EL (cell line): ENCODE measurements at regions not wholly inside any gene's neighbourhood (a gene's known extent, or its start where the extent isn't known, plus 50 kb on each side); places are given as distances from the start of the nearest gene placed in this dataset.

Source experiments
- DNase-seq: peaks from one replicate; pipeline ENCODE4 v3.0.0-alpha.2; 2016

GRCh38 chr6:85126485-85127167, 323.3 kb upstream of the NT5E start:
- DNase-seq, result peak; percentile 47

DNA sequence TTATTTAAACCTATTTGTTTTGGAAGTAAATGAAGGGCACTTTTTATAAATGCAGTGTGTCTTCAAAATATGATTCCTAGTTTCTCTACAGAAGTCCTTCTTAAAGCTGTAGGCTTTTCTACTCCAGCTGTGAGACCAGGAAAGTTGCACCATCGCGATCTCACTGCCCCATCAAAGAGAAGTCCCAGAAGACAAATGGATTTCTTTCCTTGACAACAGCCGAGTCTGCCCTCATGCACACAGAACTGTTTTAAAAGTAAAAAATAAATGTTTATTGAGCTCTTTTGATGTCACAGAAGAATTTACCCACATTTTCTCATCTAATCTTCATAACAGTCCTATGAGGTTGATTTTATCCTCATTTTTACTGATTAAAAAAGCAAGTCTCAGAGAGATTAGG, 324.4 kb upstream of the NT5E start:
- DNase-seq, result no peak

DNA sequence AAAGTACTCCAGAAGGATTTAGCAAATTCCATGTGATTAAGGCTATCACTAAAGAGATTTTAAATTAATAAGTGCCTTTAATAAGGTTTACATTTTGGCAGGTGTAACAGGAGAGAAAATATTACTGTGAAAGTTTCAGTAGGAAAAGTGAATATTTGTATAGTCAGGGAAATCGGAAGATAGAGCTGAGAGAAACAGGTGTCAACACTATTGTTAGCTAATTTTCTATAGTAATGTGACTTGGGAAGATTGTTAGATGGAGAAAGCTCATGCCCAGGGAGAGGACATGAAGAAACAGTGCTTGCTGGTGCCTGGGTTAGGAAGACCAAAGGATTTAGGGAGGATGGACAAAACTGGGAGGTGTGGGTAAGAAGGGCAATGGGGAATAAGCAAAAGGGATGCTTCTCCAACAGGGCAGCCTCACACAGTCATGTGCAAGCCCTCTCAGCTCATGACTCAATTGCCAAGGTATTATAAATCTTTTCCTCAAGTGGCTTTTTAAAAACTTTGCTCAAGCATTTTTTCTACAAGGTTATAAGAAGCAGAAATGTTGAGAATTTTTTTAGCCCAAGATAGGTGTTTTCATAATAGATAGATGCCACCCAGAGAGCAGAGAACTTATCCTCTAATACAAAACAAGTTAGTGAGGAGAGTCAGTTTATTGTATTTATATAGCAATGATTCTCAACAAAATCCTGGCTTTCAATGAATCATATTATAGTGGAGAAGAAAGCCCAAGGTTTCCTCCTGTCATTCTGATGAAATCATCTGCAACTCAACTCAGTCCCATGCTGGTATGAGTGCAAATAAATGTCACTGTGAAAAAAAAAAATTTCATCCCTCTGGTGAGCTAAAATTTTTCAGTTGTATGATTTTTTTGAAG, 325.2 kb upstream of the NT5E start:
- no peak for DNase-seq

GRCh38 chr6:85121158-85121557, 328.7 kb upstream of the NT5E start:
- no peak for DNase-seq

DNA sequence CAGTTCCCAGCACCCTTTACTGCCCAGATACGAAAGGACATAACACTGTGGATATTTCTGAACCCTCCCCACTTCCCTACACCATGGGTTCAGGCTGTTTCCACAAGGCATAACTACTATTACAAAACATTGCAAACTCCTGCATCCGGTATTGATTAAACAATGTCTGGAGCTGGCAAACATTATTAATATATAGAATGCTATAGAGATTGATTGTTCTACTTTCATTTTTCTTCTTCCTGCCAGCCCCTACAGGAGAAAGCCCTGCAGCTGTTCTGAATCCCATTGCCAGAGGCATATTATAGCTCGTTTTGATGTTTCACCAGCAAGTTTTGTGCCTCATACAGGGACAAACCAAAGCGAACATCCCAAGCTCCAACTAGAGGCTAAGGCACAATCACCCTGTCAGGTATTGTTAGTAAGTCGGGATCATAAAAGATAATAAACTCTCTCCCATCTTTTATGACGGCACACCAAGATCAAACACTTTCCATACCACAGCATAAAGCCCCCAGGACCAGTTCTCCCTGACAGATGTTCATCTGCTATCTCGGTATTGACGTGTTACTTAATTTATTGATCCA, 331.1 kb upstream of the NT5E start:
- no peak for DNase-seq

GRCh38 chr6:85118233-85118632, 331.6 kb upstream of the NT5E start:
- no peak for DNase-seq

GRCh38 chr6:85116475-85116874, 333.4 kb upstream of the NT5E start:
- no peak for DNase-seq

- DNase-seq, result no peak
These were observed 334.0 kb upstream of the NT5E start for GRCh38 chr6:85115876-85116275.

GRCh38 chr6:85115376-85115775, 334.5 kb upstream of the NT5E start:
- no peak for DNase-seq

DNA sequence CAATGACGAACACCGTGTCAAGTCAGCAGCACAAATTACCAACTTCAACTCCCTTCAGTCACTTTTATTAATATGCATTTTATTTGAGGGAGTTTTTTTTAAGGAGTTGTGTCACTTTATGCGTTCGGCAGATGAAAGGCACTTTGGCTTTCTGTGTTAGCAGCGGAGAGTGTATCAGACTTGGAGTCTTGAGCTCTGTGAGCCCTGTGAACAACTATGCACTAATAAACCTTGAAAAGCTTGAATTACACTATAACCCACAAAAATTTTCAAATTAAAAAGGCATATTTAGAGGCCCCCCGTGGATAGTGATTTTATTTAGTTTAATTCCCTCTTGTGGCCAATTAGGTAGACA, 335.3 kb upstream of the NT5E start:
- DNase-seq, result no peak

DNA sequence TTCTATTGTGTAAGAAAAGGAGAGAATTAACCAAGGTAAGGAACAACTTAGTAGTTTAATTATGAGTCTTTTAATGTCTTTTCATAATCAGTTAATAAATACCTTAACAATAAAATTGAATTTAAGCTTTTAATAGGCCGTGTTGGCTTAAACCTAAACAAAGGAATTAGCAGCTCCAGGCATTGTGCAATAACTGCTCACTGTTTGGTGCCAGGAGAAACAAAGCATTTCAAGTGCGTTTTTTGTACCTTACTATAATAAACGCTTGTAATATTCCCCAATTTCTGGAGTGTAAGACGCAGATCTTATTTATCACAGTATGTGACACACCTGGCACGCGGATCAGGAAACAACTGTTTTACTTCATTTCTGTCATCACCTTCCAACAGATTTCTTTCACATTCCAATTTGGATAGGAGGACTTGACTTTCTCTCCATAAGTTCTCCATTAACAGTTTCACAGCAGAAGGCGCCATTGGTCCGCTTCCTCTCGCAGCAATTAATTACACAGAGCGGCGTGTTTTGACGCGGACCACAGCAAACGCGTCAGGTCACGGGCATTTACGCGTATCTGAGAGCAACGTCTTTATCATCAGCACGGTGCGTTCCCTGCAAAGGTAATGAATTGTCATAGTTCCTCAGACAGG, 335.8 kb upstream of the NT5E start:
- DNase-seq, result no peak

- no peak for DNase-seq
These were observed 337.3 kb upstream of the NT5E start for GRCh38 chr6:85112540-85112939.

GRCh38 chr6:85111481-85112011, 338.3 kb upstream of the NT5E start:
- no peak for DNase-seq

GRCh38 chr6:85110943-85111342, 338.9 kb upstream of the NT5E start:
- no peak for DNase-seq

DNA sequence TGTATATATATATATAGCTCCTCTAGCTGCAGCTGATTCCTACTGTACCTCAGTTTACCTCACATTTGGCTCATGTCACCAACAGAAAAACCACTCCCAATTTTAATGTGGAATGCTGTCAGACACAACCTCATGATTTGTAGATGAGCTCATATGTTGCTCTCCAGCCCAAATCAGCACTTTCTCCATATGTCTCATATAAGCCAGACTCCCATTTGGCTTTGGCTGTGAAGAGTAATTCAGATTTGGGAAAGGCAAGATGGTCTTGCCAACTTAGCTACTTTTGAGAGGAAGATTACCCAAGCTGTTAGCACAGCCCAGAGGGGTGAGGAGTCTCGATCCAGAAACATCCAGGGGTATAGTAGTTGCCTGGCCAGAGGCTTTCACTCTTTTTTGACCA, 342.2 kb upstream of the NT5E start:
- DNase-seq, result no peak

DNA sequence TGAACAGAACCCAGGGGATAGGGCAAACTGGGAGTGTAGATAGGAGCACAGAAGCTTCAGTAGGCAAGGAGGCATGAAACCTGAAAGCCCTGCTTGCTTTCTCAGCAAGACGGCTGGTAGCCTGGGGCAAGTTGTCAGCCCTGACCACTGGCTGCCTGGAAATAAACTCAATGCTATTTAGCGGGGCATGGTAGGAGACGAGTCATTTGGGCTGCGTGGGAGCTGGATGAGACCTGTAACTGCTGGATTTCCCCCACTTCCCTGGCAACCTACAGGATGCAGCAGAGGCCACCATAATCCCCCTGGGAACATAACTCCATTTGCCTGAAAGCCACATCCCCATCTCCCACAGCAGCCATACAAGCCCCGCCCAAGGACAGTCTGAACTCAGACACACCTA, 332.6 kb upstream of the TBX18 start:
- peak; percentile 14 for DNase-seq

- no peak for DNase-seq
These were observed 327.8 kb upstream of the TBX18 start for GRCh38 chr6:85092226-85092625.

GRCh38 chr6:85089255-85089654, 324.9 kb upstream of the TBX18 start:
- no peak for DNase-seq

GRCh38 chr6:85085875-85086274, 321.5 kb upstream of the TBX18 start:
- DNase-seq, result no peak

- DNase-seq, result no peak
These were observed 316.7 kb upstream of the TBX18 start for GRCh38 chr6:85081102-85081501.

DNA sequence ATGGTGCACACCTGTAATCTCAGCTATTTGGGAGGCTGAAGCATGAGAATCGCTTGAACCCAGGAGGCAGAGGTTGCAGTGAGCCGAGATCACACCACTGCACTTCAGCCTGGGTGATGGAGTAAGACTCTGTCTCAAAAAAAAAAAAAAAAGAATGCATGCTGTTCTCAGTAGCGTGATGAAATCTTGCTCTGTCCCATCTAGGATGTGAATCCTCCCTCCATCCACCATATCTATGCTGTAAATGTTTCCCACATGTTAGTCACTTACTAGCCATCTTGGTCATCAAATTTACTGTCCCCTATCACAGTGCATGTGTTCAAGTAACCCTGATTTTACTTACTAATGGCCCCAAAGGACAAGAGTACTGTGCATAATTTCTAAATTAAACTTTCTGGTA, 315.4 kb upstream of the TBX18 start:
- no peak for DNase-seq

DNA sequence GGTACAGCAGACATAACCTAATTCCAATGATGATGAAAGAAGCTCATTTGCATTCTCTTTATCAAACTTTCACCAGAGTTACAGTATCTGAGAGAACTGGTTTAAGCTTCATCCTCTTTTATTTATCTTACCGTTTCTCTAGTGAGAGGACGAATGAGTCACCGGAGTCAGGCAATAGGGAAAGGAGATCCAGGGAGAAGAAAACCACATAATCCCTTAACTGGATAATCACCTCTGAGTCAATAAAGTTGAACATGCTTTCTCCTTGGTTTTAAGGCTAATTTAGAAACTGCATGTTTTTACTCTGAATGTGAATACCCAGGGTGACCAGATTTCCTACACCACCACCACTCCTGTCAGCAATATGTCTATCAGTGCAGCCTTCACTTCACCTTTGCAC, 313.7 kb upstream of the TBX18 start:
- DNase-seq, result peak; percentile 78

- no peak for DNase-seq
These were observed 312.7 kb upstream of the TBX18 start for GRCh38 chr6:85077098-85077497.
